Hepatocyte (in vitro differentiated cells): ENCODE measurements at regions not wholly inside any gene's neighbourhood (a gene's known extent, or its start where the extent isn't known, plus 50 kb on each side); places are given as distances from the start of the nearest gene placed in this dataset.
A peak's percentile ranks its signal among the peaks of the same experiment; 100 is the strongest.

ENCODE experiments used
- DNase-seq: peaks from one replicate; pipeline ENCODE4 v3.0.0-alpha.2; 2016; ENCODE audit warnings: low spot score
- H2AFZ ChIP-seq: fragments of 200-600 bp; sonication (generic); 2 replicates; pipeline ENCODE4 v1.6.0; 2016; ENCODE audit warnings: antibody characterized with exemption, mild to moderate bottlenecking
- H3K27ac ChIP-seq: fragments of 200-600 bp; sonication (generic); 2 replicates; pipeline ENCODE4 v1.5.1; 2016; ENCODE audit warnings: mild to moderate bottlenecking
- H3K27me3 ChIP-seq: fragments of 200-600 bp; sonication (generic); 2 replicates; pipeline ENCODE4 v1.6.1; 2016
- H3K36me3 ChIP-seq: fragments of 200-600 bp; sonication (generic); replicated peaks from 2 replicates; pipeline ENCODE4 v1.5.1; 2016; ENCODE audit warnings: low read depth; ENCODE audit not compliant: insufficient read depth
- H3K4me1 ChIP-seq: fragments of 200-600 bp; sonication (generic); 2 replicates; pipeline ENCODE4 v1.5.1; 2016; ENCODE audit warnings: mild to moderate bottlenecking, moderate library complexity; ENCODE audit not compliant: insufficient read depth
- H3K4me2 ChIP-seq: fragments of 200-600 bp; sonication (generic); 2 replicates; pipeline ENCODE4 v1.6.0; 2016
- H3K4me3 ChIP-seq: fragments of 200-600 bp; sonication (generic); 2 replicates; pipeline ENCODE4 v1.5.1; 2016; ENCODE audit warnings: mild to moderate bottlenecking
- H3K79me2 ChIP-seq: fragments of 200-600 bp; sonication (generic); 2 replicates; pipeline ENCODE4 v1.6.0; 2017; ENCODE audit warnings: mild to moderate bottlenecking
- H3K9me2 ChIP-seq: fragments of 200-600 bp; sonication (generic); replicated peaks from 2 replicates; pipeline ENCODE4 v1.6.0; 2017; ENCODE audit warnings: mild to moderate bottlenecking; ENCODE audit not compliant: insufficient read depth
- H3K9me3 ChIP-seq: fragments of 200-600 bp; sonication (generic); 2 replicates; pipeline ENCODE4 v1.5.1; 2016; ENCODE audit warnings: low read depth, mild to moderate bottlenecking
- H4K20me1 ChIP-seq: fragments of 200-600 bp; sonication (generic); 2 replicates; pipeline ENCODE4 v1.6.0; 2016; ENCODE audit warnings: mild to moderate bottlenecking; ENCODE audit not compliant: insufficient read depth, poor library complexity, severe bottlenecking
- EZH2 ChIP-seq: fragments of 200-600 bp; sonication (generic); IDR thresholded peaks from 2 replicates; pipeline ENCODE4 v1.6.1; 2016; ENCODE audit warnings: antibody characterized with exemption, mild to moderate bottlenecking, borderline replicate concordance
- EZH2phosphoT487 ChIP-seq: fragments of 200-600 bp; sonication (generic); IDR thresholded peaks from one replicate; pipeline ENCODE4 v1.6.1; 2018; ENCODE audit warnings: antibody characterized with exemption, mild to moderate bottlenecking, low read depth, moderate library complexity; ENCODE audit not compliant: unreplicated experiment, severe bottlenecking
- WGBS: methylation state at CpG from one replicate; pipeline ENCODE4 v1.1.6; 2016; ENCODE audit warnings: low lambda C conversion rate; ENCODE audit errors: missing lambda C conversion rate; 5-methylcytosine and 5-hydroxymethylcytosine counted together
- TF ChIP-seq, protein P1 (sequence below): fragments of 200-600 bp; sonication (generic); IDR thresholded peaks from 2 replicates; pipeline ENCODE4 v1.5.1; 2016; ENCODE audit warnings: antibody characterized with exemption, mild to moderate bottlenecking; ENCODE audit not compliant: poor library complexity

GRCh38 chr11:113533425-113533698, 58.2 kb upstream of the DRD2 start:
- no peak for DNase-seq
- Histone ChIP-seq H3K9me3 (no peaks in the 10 kb centered on the region), H4K20me1 (no peaks in the 10 kb centered on the region), H3K9me2 (no peaks in the 10 kb centered on the region), H3K4me1 (peaks cover 7% of the 10 kb centered on the region), H3K27ac (no peak overlapping the region), H2AFZ (no peak overlapping the region), H3K27me3 (no peaks in the 10 kb centered on the region), H3K4me2 (no peak overlapping the region), H3K36me3 (no peaks in the 10 kb centered on the region), H3K79me2 (no peaks in the 10 kb centered on the region), H3K4me3 (no peak overlapping the region)
- WGBS = 94% methylated on average over 4 of the region's 4 CpGs
- no peak for TF ChIP-seq EZH2
- TF ChIP-seq, protein P1, sequence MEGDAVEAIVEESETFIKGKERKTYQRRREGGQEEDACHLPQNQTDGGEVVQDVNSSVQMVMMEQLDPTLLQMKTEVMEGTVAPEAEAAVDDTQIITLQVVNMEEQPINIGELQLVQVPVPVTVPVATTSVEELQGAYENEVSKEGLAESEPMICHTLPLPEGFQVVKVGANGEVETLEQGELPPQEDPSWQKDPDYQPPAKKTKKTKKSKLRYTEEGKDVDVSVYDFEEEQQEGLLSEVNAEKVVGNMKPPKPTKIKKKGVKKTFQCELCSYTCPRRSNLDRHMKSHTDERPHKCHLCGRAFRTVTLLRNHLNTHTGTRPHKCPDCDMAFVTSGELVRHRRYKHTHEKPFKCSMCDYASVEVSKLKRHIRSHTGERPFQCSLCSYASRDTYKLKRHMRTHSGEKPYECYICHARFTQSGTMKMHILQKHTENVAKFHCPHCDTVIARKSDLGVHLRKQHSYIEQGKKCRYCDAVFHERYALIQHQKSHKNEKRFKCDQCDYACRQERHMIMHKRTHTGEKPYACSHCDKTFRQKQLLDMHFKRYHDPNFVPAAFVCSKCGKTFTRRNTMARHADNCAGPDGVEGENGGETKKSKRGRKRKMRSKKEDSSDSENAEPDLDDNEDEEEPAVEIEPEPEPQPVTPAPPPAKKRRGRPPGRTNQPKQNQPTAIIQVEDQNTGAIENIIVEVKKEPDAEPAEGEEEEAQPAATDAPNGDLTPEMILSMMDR = no peak
- TF ChIP-seq EZH2phosphoT487 = no peak

- peaks cover 7% of the 10 kb centered on the region for H3K4me1 ChIP-seq
- H3K79me2 ChIP-seq = no peaks in the 10 kb centered on the region
- DNase-seq = peak; percentile 91
- H3K36me3 ChIP-seq = no peaks in the 10 kb centered on the region
- H3K4me3 ChIP-seq = no peak overlapping the region
- H2AFZ ChIP-seq = no peak overlapping the region
- H3K9me3 ChIP-seq = no peaks in the 10 kb centered on the region
- no peak overlapping the region for H3K27ac ChIP-seq
- TF ChIP-seq EZH2 = no peak
- TF ChIP-seq EZH2phosphoT487 = no peak
- TF ChIP-seq, protein P1 = peak; percentile 83
- 16% methylated on average over 9 of the region's 9 CpGs for WGBS
- no peak overlapping the region for H3K4me2 ChIP-seq
- no peaks in the 10 kb centered on the region for H3K9me2 ChIP-seq
- H4K20me1 ChIP-seq = no peaks in the 10 kb centered on the region
- no peaks in the 10 kb centered on the region for H3K27me3 ChIP-seq
Measured at GRCh38 chr11:113532697-113533424, 57.7 kb upstream of the DRD2 start.

DNA sequence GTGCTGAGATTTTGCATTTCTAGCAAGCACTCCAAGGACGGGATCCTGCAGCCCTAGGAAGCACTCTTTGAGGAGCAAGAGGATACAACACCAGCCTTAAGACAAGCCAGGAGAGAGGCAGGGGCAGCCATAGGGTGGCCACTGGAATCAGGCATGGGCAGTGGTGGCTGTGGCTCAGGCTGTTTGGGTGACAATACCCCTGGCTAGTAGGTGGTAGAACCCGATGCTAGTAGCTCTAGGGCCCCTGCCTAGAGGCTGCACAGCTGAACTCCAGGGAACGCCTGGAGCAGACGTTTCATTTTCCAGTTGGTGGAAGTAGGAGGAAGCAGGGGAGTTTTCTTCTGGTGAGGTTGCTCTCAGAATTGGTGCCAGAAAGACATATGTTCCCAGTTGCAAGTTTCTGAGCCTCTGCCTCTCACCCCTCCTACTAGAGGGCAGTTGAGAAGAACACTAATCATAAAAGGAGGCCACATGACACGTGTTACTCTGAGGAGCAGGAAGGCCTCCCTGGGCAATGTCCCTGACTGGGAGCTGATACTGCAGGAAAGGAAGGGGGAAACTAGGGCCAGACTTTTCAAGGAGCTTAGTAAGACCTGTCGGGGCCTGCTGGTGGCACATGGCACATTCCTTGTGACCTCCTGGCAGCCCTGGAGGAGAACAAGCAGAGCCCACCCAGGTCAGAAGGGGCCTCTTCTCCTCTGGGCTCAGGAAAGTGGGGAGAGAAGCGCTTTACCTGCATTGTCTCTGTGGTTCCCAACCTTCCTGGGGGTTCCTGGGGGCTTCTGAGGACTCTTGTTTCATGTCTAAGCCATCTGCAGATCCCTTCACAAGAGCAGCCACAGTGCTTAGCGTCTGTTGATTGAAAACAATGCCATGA, 56.6 kb upstream of the DRD2 start:
- TF ChIP-seq, protein P1 = no peak
- H3K27ac ChIP-seq = peak overlapping the region; percentile 68
- WGBS = 78% methylated on average over 8 of the region's 8 CpGs

More for the DNA sequence above, 56.6 kb upstream of the DRD2 start:
- peak; percentile 52 for DNase-seq
- Histone ChIP-seq H3K4me3 (no peak overlapping the region), H3K36me3 (no peaks in the 10 kb centered on the region), H2AFZ (no peak overlapping the region), H3K9me3 (no peaks in the 10 kb centered on the region), H3K27me3 (no peaks in the 10 kb centered on the region), H4K20me1 (no peaks in the 10 kb centered on the region), H3K9me2 (no peaks in the 10 kb centered on the region), H3K4me2 (no peak overlapping the region), H3K79me2 (no peaks in the 10 kb centered on the region), H3K4me1 (peaks cover 7% of the 10 kb centered on the region)
